ENCODE measurements at regions not wholly inside any gene's neighbourhood (a gene's known extent, or its start where the extent isn't known, plus 50 kb on each side); places are given as distances from the start of the nearest gene placed in this dataset.

GRCh38 chr9:13608451-13608850, 329.0 kb upstream of the MPDZ start:
- POLR2A ChIA-PET = interaction anchor here (1.5 kb wide), 1 partner anchor 20 kb away, joined by 3 read pairs; no protein-coding TSS in a partner anchor
- H3K4me3 ChIP-seq (ENCODE audit: low read depth, low read length) = no peak overlapping the region
- no peaks in the 10 kb centered on the region for H3K9me3 ChIP-seq (ENCODE audit: control insufficient read depth, insufficient read depth, low read depth, low read length)
- H3K4me1 ChIP-seq (ENCODE audit: control insufficient read depth, insufficient read depth, low read length) = peaks cover 10% of the 10 kb centered on the region
- no peak overlapping the region for H3K27ac ChIP-seq (ENCODE audit: extremely low read depth, low read depth, low read length)
- TF ChIP-seq INSM2 (tag by site-specific recombination; IDR thresholded peaks at IDR 0.05) (no peak), ZBTB17 (tag by site-specific recombination; IDR thresholded peaks at IDR 0.05) (no peak), KLF16 (tag by site-specific recombination; IDR thresholded peaks at IDR 0.05) (no peak), ZNF701 (tag by site-specific recombination; IDR thresholded peaks at IDR 0.05) (no peak), MZF1 (tag by site-specific recombination; IDR thresholded peaks at IDR 0.05; ENCODE audit: borderline replicate concordance) (no peak), ZNF280C (tag by site-specific recombination; IDR thresholded peaks at IDR 0.05) (no peak), ZNF704 (tag by site-specific recombination; IDR thresholded peaks at IDR 0.05) (no peak), ZNF747 (tag by site-specific recombination; IDR thresholded peaks at IDR 0.05) (no peak)
- CTCF ChIA-PET = interaction anchor here (0.6 kb wide), 1 partner anchor 1312 kb away, joined by 3 read pairs; no protein-coding TSS in a partner anchor
- no peaks in the 10 kb centered on the region for H3K36me3 ChIP-seq (ENCODE audit: control insufficient read depth in 2 of 2, insufficient read depth in 1 of 2, low read length in 2 of 2)

- Histone ChIP-seq H3K9me3 (ENCODE audit: control insufficient read depth, insufficient read depth, low read depth, low read length) (no peaks in the 10 kb centered on the region), H3K4me3 (ENCODE audit: low read depth, low read length) (no peak overlapping the region), H3K27ac (ENCODE audit: extremely low read depth, low read depth, low read length) (no peak overlapping the region), H3K36me3 (ENCODE audit: control insufficient read depth in 2 of 2, insufficient read depth in 1 of 2, low read length in 2 of 2) (no peaks in the 10 kb centered on the region), H3K4me1 (ENCODE audit: control insufficient read depth, insufficient read depth, low read length) (peaks cover 10% of the 10 kb centered on the region)
- TF ChIP-seq ZNF518A (tag by site-specific recombination; conservative IDR thresholded peaks at IDR 0.05; ENCODE audit: low read depth) (no peak), ZNF18 (tag by site-specific recombination; IDR thresholded peaks at IDR 0.05) (no peak), PRDM6 (tag by site-specific recombination; IDR thresholded peaks at IDR 0.05) (no peak), ZSCAN30 (tag by site-specific recombination; IDR thresholded peaks at IDR 0.05) (no peak), ZNF324 (tag by site-specific recombination; IDR thresholded peaks at IDR 0.05) (no peak), PRDM10 (tag by site-specific recombination; IDR thresholded peaks at IDR 0.05) (no peak)
- CTCF ChIA-PET = interaction anchor here (0.5 to 0.8 kb wide), 3 partner anchors 81 to 746 kb away, joined by 3 read pairs; no protein-coding TSS in a partner anchor
- POLR2A ChIA-PET = interaction anchor here (0.8 to 1.5 kb wide), 2 partner anchors 19 to 197 kb away, joined by 3 read pairs; no protein-coding TSS in a partner anchor
Measured at GRCh38 chr9:13607481-13608441, 328.3 kb upstream of the MPDZ start.

Data from HEK293 (cell line).